ENCODE measurements at regions not wholly inside any gene's neighbourhood (a gene's known extent, or its start where the extent isn't known, plus 50 kb on each side); places are given as distances from the start of the nearest gene placed in this dataset.

GRCh38 chr11:69355959-69356702 is 62.2 kb downstream of the MYEOV start:
- H3K27me3 Mint-ChIP-seq (ENCODE audit: insufficient read depth) = no peaks in the 10 kb centered on the region
- peaks cover 14% of the 10 kb centered on the region for H3K9me3 Mint-ChIP-seq
- H3K27me3 ChIP-seq (ENCODE audit: control insufficient read depth, insufficient read depth, low read length, poor library complexity, severe bottlenecking) = no peaks in the 10 kb centered on the region
- no peak for TF ChIP-seq CTCF (conservative IDR thresholded peaks at IDR 0.05)
- no peak for DNase-seq
- H3K36me3 ChIP-seq (ENCODE audit: control insufficient read depth, insufficient read depth, low read length) = no peaks in the 10 kb centered on the region
- H3K4me1 ChIP-seq (ENCODE audit: control insufficient read depth, insufficient read depth, low read length) = no peaks in the 10 kb centered on the region
- 89% methylated on average over 8 of the region's 8 CpGs for WGBS, 2 experiments (ENCODE audit: insufficient coverage in 1 of 2, insufficient read length in 1 of 2)
- no peak overlapping the region for H3K27ac Mint-ChIP-seq
- H3K9me3 ChIP-seq (ENCODE audit: control insufficient read depth, low read length) = peaks cover 8% of the 10 kb centered on the region
- no peaks in the 10 kb centered on the region for H3K36me3 Mint-ChIP-seq (ENCODE audit: low read depth)
- H3K4me3 Mint-ChIP-seq = no peak overlapping the region
- no peak overlapping the region for H3K4me3 ChIP-seq (ENCODE audit: low read length)
- H3K4me1 Mint-ChIP-seq = no peaks in the 10 kb centered on the region
- no peak overlapping the region for H3K9ac ChIP-seq (ENCODE audit: extremely low read depth, low read length, poor library complexity, severe bottlenecking)
- H3K27ac ChIP-seq (ENCODE audit: low read depth, low read length) = no peak overlapping the region

- no peaks in the 10 kb centered on the region for H3K36me3 ChIP-seq (ENCODE audit: control insufficient read depth, insufficient read depth, low read length)
- DNase-seq = peak; percentile 32
- H3K36me3 Mint-ChIP-seq (ENCODE audit: low read depth) = no peaks in the 10 kb centered on the region
These were observed 62.9 kb downstream of the MYEOV start for GRCh38 chr11:69356703-69357457.

More at GRCh38 chr11:69356703-69357457, 62.9 kb downstream of the MYEOV start:
- Histone ChIP-seq H3K4me1 (ENCODE audit: control insufficient read depth, insufficient read depth, low read length) (no peaks in the 10 kb centered on the region), H3K27ac (ENCODE audit: low read depth, low read length) (no peak overlapping the region), H3K4me3 (ENCODE audit: low read length) (no peak overlapping the region), H3K9me3 (ENCODE audit: control insufficient read depth, low read length) (peaks cover 8% of the 10 kb centered on the region), H3K9ac (ENCODE audit: extremely low read depth, low read length, poor library complexity, severe bottlenecking) (no peak overlapping the region), H3K27me3 (ENCODE audit: control insufficient read depth, insufficient read depth, low read length, poor library complexity, severe bottlenecking) (no peaks in the 10 kb centered on the region)
- Mint-ChIP-seq H3K9me3 (peaks cover 14% of the 10 kb centered on the region), H3K27me3 (ENCODE audit: insufficient read depth) (no peaks in the 10 kb centered on the region), H3K4me3 (no peak overlapping the region), H3K4me1 (no peaks in the 10 kb centered on the region), H3K27ac (no peak overlapping the region)
- TF ChIP-seq CTCF (conservative IDR thresholded peaks at IDR 0.05) = no peak
- WGBS, 2 experiments (ENCODE audit: insufficient coverage in 1 of 2, insufficient read length in 1 of 2) = 89 to 90% methylated on average over 8 to 15 of the region's 15 CpGs

All from endodermal cell (in vitro differentiated cells).